ENCODE measurements at regions not wholly inside any gene's neighbourhood (a gene's known extent, or its start where the extent isn't known, plus 50 kb on each side); places are given as distances from the start of the nearest gene placed in this dataset.
"Not testable (repeated sequence)": the region's sequence is repeated elsewhere in the genome, so short reads cannot be mapped to it uniquely, and the experiment has no call there.

DNA sequence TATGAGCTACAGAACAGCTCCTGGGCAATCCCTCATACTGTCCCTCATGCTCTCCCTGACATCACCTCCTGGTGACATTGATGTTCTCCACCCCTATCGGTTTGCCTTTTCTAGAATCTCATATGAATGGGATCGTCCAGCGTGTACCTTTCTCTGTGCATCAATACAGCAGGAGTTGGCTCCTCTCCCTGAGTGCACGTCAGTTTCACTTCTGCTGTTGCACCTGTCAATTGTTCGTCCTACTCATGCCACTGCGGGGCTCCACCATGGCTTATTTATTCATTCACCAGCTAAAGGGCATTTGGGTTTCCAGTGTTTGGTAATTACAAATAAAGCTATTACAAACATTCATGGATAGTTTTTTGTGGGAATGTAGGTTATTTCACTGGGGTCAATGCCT, 269.1 kb upstream of the ZFP42 start:
- DNase-seq, result no peak

DNA sequence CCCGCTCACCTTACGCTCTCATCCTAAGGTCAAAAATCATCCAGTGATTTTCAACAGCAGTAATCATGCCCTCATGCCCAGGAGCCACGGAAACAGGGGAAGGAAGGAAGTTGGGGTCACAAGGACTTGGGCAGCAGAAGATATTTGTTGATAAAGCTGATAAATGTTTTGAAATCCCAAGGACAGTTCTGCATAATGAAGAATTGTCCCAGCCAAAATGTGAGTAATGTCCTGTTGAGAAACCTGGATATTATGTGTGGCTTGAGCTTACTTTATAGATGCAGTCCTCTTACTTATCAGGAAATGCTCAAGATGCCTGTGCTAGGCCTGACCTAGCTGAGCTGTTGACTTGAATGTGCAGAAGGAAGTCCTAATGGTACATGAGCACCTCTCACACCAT, 263.0 kb upstream of the ZFP42 start:
- no peak for DNase-seq

DNA sequence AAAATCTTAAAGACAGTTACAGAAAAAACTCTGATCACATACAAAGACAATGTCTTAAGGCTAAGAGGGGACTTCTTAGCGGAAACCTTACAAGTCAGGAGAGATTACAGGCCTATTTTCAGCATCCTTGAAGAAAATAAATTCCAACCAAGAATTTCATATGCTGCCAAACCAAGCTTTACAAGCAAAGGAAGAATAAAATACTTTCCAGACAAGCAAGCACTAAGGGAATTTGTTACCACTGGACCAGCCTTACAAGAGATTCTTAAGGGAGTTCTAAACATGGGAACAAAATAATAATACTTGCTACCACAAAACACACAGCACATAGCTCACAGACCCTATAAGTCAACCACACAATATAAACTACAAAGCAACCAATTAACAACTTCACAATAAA, 255.8 kb upstream of the ZFP42 start:
- no peak for DNase-seq

- no peak for DNase-seq
Measured at GRCh38 chr4:187744911-187745310, 250.7 kb upstream of the ZFP42 start.

DNA sequence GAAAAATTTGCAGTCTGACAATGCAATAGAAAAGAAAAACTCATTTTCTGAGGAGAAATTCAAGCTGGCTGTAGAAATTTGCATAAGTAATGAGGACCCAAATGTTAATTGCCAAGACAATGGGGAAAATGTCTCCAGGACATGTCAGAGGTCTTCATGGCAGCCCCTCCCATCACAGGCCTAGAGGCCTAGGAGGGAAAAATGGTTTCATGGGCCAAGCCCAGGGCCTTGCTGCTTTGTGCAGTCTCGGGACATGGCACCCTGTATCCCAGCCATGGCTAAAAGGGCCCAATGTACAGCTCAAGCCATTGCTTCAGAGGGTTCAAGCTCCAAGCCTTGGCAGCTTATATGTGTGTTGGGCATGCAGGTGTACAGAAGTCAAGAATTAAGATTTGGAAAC, 244.9 kb upstream of the ZFP42 start:
- not testable (repeated sequence) for DNase-seq

- DNase-seq, result no peak
Measured at GRCh38 chr4:187767158-187767557, 228.4 kb upstream of the ZFP42 start.

GRCh38 chr4:187767687-187768086, 227.9 kb upstream of the ZFP42 start:
- DNase-seq, result no peak

DNA sequence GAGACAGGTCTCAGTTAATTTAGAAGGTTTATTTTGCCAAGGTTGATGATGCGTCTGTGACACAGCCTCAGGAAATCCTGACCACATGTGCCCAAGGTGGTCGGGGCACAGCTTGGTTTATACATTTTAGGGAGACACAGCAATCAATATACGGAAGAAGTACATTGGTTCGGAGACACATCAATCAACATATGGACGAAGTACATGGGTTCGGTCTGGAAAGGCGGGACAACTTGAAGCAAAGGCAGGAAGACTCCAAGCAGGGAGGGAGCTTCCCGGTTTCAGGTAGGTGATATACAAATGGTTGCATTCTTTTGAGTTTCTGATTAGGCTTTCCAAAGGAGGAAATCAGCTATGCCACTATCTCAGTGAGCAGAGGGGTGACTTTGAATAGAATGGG, 225.2 kb upstream of the ZFP42 start:
- no peak for DNase-seq

DNA sequence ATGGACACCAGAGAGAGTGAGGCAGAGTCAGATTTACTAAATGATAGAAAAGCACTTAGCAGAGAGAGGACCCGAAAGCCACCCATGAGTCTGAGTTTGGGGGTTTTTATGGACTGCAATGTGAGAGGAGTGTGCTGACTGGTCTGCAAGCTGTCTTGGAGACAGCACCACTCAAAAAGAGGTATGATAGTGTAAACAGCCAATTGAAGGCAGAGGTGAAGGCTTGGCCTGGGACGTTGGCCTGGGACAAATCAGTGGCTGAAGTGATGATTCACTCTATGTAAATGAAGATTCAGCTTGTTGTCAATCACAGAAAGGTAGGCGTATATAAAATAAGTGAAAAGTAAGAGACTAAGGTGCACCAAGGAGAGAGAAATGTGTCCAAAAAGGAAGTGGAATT, 217.6 kb upstream of the ZFP42 start:
- no peak for DNase-seq

DNA sequence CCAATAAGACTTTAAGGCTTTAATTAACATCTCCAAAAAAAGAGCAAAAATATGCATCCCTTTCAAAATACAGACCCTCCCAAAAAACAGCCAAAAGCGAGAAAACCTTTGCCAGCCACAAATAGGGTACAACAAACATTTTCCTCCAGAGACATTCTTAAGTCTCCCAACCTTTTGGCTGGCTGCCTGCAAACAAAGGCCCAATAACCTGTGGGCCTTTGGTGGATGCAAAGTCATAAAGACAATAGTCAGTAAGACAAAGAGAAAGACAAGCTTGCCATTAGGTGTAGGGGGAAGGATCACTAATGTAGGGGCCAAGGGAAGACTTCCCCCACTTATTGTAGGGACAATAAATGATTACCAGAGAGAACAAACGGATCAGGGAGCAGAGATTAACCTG, 215.5 kb upstream of the ZFP42 start:
- DNase-seq, result no peak

DNA sequence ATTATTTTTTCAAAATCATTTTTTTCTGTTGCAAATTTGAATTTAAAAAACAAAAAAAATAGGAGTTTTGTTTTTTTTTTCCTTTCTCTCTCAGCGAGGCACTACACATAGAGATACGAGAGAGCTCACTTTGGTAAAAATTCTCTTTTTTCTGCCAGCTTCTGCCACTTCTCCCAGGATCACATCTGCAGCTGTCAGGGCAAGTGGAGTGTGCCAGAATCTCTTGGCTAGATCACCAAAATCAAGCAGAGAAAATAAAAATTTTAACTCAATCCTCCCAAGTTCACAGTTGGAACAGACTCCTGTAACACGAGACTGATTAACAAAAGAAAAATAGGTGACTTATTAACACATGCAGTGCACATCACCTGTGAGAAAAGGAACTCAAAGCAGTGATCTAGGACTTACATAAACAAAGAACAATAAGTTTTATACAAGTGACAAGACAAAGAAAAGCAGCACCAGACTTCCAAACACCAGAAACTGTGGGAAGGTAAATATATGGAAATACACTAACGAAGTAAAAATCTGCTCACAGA, 213.2 kb upstream of the ZFP42 start:
- no peak for DNase-seq

DNA sequence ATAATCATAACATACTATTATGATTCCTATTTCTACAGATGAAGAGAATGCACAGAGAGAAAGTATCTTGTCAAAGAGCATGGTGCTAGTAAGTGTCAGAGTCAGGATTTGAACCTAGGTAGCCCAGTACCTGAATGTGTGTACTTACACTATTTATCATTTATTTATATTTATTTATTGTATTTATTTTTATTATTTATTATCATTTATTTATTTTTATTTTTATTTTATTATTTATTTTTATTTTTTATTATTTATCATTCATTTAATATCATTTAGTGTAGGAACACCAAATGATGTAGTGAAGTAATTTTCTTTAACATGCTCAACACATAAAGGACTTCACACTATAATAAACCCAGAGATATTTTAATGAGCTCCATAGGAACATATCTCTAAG, 209.4 kb upstream of the ZFP42 start:
- no peak for DNase-seq

DNA sequence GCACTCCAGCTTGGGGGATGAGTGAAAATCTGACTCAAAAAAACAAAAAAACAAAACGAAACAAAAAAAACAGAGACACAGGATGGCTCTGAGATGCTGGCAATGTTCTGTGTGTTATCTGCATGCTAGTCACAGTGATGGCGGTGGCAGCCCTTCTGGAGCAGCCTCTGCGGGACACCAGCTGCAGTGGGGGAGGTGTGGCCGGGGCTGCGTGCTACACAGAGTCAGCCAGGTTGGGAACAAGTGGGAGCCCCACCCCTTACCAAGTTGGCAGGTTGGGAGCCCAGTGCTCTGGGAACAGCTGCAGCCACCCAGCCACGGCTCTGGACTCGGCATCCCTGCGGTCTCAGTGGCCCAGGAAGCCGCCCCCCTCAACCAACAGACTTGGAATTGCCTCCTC, 206.5 kb upstream of the ZFP42 start:
- DNase-seq, result no peak

GRCh38 chr4:187795737-187796136, 199.8 kb upstream of the ZFP42 start:
- no peak for DNase-seq

GRCh38 chr4:187798385-187798784, 197.2 kb upstream of the ZFP42 start:
- DNase-seq, result no peak

DNA sequence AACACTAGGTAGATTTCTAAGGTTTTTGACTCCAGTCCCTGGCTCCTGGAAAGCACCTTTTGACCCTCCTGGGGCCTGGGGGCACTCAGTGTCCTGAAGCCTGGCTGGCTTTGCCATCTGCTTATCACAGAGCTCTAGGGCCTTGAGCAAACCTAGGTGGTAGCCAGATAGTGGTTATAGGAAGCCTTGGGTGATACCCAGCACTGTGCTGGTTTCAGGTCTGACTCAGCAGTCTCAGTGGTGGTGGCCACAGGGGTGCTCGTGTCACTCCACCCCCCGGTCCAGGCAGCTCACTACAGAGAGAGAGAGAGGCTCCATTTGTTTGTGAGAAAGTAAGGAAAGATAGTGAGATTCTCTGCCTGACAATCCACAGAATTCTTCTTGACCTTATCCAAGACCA, 195.8 kb upstream of the ZFP42 start:
- DNase-seq, result no peak

DNA sequence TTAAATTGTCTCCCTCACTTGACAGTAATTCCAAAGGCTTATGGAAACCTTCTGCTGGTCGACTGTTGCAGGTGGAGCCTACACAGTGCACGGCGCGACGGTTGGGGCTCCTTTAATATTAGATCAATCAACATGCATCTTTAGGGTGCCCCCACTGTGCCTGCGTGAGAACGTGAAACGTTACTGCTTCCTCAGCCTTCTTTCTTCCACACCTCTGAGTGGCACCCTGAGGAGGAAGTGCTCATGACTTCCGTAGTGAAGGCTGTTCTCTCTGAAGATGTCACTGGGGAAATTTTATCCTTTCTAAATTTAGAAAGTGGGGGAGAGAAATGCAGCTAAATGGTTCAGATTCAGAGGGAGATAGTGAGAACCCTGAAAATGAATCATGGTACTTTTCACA, 184.0 kb upstream of the ZFP42 start:
- DNase-seq, result no peak

DNA sequence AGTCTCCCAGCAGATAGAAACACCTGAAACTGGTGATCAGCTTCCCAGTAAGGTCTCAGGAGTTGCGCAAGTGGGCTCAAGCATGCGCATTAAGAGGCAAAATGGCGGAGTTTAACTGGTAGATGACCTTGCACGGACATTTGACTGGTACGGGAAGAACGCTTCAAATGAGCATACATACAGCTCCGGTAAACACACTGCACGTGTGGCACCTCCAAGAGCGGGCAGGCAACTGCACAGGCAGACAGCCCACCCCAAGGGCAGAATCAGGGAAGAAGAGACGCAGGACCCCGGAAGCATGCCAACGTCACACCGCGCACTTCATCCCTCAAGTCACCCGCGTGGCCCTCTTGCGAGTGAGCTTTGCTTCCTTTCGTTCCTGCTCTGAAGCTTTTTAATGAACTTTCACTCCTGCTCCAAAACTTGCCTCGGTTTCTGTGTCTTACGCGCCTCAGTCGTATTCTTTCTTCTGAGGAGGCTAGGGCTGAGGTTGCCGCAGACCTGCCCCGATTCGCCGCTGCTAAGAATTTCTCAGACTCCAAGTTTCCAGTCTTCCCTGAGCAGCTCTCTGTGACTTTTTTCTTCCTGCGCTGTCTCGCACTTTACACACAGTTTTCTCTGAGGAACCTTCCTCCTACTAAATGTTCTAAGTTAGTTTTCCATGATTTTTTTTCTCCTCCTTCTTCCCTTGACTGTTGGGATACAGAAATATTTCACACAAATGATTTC, 180.7 kb upstream of the ZFP42 start:
- DNase-seq, result no peak

- DNase-seq, result no peak
Measured at GRCh38 chr4:187826725-187827124, 168.8 kb upstream of the ZFP42 start.

- no peak for DNase-seq
Measured at GRCh38 chr4:187827631-187828030, 167.9 kb upstream of the ZFP42 start.

DNA sequence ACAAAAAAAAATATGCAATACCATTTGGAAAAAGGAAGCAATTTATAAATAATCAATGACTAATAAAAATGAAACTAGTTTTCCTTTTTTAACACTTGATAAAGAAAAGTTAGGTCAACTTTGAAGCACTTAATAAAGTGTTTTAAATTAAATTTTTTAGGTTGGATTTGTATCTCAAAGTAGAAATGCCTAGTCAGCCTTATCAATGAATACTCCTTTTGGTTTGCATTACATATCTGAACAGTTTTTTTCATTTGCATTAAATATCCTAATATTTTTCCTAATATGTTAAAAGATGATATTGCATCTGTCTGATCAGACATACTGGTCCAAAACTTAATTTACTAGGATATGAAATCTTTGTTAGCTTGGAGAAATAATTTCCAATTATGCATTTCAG, 155.8 kb upstream of the ZFP42 start:
- no peak for DNase-seq

DNA sequence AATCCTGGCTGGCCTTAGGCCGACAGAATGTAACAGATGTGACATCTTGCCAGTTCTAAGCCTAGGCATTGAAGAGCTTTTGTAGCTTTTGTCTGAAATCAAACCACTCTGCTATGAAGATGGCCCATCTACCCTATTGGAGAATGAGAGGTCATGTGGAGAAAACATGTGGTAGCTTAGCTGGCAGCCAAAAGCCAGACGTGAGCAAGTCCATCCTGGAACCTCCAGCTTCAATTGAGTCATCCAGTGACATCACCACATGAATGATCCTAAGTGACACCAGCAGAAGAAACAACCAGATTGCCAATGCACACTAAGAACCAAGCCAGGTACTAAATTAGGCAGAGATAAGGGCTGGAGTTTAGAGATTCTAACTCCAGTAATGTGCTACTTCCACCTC, 154.8 kb upstream of the ZFP42 start:
- DNase-seq, result no peak

DNA sequence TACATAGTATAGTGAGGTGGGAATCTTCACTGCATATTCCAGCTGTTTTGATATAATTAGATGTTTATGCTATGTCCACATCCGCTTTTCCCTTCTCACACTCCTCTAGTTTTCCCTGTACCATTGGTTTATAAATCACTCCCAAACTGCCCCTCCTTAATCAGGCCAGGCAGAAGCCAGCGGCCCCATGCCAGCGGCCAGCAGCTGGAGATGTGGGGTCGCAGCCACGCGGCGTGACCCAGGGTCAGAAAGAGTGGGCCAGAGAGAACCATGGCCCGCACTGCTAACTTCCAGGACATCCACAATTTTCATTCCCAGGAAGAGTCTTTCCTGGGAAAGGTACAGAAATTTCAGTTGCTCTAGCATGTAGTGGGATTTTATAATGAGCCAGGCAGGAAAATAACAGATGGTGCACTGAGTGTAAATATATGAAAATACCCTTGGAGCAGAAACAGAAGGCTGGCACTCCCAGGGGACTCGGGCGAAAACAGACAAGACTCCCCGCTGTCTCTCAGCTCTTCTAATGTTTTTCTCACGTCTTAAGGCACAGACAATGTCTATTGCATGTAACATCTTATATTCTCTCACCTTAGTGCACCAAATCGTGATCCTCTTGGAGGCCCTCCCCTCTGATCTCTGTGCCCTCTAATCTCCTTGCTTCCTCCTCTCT, 145.9 kb upstream of the ZFP42 start:
- DNase-seq, result no peak

DNA sequence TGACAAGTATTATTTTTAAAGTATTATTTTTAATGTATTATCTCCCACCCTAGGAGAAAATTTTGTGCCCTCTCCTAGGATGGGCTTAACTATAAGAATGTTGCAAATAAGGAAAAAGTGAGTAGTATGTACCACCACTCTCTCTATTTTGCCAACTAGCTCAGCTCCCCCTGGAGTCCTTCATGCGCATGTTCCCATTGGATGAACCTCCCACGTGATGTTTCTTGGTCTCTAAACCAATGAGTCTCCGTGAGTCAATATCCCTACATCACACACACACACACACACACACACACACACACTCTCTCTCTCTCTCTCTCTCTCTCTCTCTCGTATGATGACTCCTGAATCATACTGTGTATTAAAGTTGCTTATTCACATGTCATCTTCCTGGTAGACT, 129.7 kb upstream of the ZFP42 start:
- no peak for DNase-seq

- DNase-seq, result no peak
Measured at GRCh38 chr4:187883049-187883448, 112.5 kb upstream of the ZFP42 start.

Measured in NCI-H1417 treated with DMSO at 0.1 percent for 48 hours (cell line).